CD4-positive, alpha-beta T cell (primary cell): ENCODE measurements at regions not wholly inside any gene's neighbourhood (a gene's known extent, or its start where the extent isn't known, plus 50 kb on each side); places are given as distances from the start of the nearest gene placed in this dataset.

Source experiments
- ATAC-seq: fragments of 200-7000 bp; cut with Tn5 transposase; one replicate; pipeline ENCODE4 v1.10.0; 2022; ENCODE audit warnings: mild to moderate bottlenecking; ENCODE audit not compliant: poor library complexity
- CTCF ChIA-PET: fragments of 350-600 bp; sonication (Branson Sonifier 250); formaldehyde crosslinking; loops from one replicate; lab custom pipeline; 2021; ENCODE audit warnings: antibody characterized with exemption, inconsistent platforms; lab: Charles Lee
- POLR2A ChIA-PET: fragments of 350-600 bp; sonication (Branson Sonifier 250); formaldehyde crosslinking; loops from one replicate; lab custom pipeline; 2021; ENCODE audit warnings: antibody characterized with exemption, inconsistent platforms; lab: Charles Lee
- DNase-seq, 14 experiments: peaks; one replicate each; pipeline ENCODE4 v3.0.0-alpha.2; 2013 to 2020; ENCODE audit warnings: mixed read lengths in 2 of 14
- H3K27ac ChIP-seq, 2 donors: one replicate each; pipeline versions ENCODE4 v1.5.1 to v1.7.0; 2013; ENCODE audit warnings: low read length in 2 of 2, low read depth in 1 of 2, mild to moderate bottlenecking in 1 of 2
- H3K27me3 ChIP-seq, 2 experiments: 1 replicate in 1 of 2; 2 replicates in 1 of 2; pipeline versions ENCODE4 v1.6.1 to v1.7.0; 2013; ENCODE audit warnings: low read length in 2 of 2, control low read depth in 1 of 2, mild to moderate bottlenecking in 1 of 2, moderate library complexity in 1 of 2; ENCODE audit not compliant: insufficient read depth in 2 of 2, control insufficient read depth in 1 of 2
- H3K36me3 ChIP-seq: one replicate; pipeline ENCODE4 v1.6.1; 2013; ENCODE audit warnings: low read length, control low read depth; ENCODE audit not compliant: insufficient read depth
- H3K4me1 ChIP-seq: one replicate; pipeline ENCODE4 v1.6.1; 2013; ENCODE audit warnings: low read length, control low read depth; ENCODE audit not compliant: insufficient read depth
- H3K4me3 ChIP-seq: one replicate; pipeline ENCODE4 v1.5.1; 2013; ENCODE audit warnings: mild to moderate bottlenecking, low read length, moderate library complexity
- H3K9me3 ChIP-seq, 2 experiments: 1 replicate in 1 of 2; 2 replicates in 1 of 2; pipeline versions ENCODE4 v1.6.1 to v1.7.0; 2013; ENCODE audit warnings: low read length in 2 of 2, mild to moderate bottlenecking in 2 of 2, control low read depth in 1 of 2, moderate library complexity in 1 of 2; ENCODE audit not compliant: control insufficient read depth in 1 of 2, insufficient read depth in 1 of 2
- H3K27ac Mint-ChIP-seq: one replicate; pipeline ENCODE4 v1.8.0; 2020; ENCODE audit warnings: mixed read lengths
- H3K27me3 Mint-ChIP-seq: one replicate; pipeline ENCODE4 v1.8.0; 2021; ENCODE audit warnings: mixed read lengths
- H3K36me3 Mint-ChIP-seq: one replicate; pipeline ENCODE4 v1.8.0; 2021; ENCODE audit warnings: low read depth, mixed read lengths
- H3K4me1 Mint-ChIP-seq: one replicate; pipeline ENCODE4 v1.8.0; 2021; ENCODE audit warnings: low read depth, mixed read lengths
- H3K4me3 Mint-ChIP-seq: one replicate; pipeline ENCODE4 v1.8.0; 2020; ENCODE audit warnings: mild to moderate bottlenecking, mixed read lengths
- H3K9me3 Mint-ChIP-seq: one replicate; pipeline ENCODE4 v1.8.0; 2020; ENCODE audit warnings: mixed read lengths
- CTCF ChIP-seq: fragments of 200-600 bp; IDR thresholded peaks from one replicate; pipeline ENCODE4 v1.8.0; 2022; ENCODE audit warnings: antibody characterized with exemption, mild to moderate bottlenecking
- intact Hi-C, 2 experiments: fragments of 100-400 bp; cut with DNase I in 1 of 2; cut with micrococcal nuclease in 1 of 2; formaldehyde crosslinking; loops; one replicate each; pipeline versions ENCODE4 v1.15.1 to v1.9.0; 2023 to 2025; cut with DNase I, micrococcal nuclease

- intact Hi-C loops = no loop called here
- ChIA-PET POLR2A (no interaction called here), CTCF (no interaction called here)
- H3K4me1 ChIP-seq = no peaks in the 10 kb centered on the region
- no peak for DNase-seq
- peaks cover 11% of the 10 kb centered on the region for H3K27me3 Mint-ChIP-seq
- H3K4me3 Mint-ChIP-seq = no peak overlapping the region
- no peaks in the 10 kb centered on the region for H3K36me3 ChIP-seq
- no peaks in the 10 kb centered on the region for H3K36me3 Mint-ChIP-seq
- H3K4me1 Mint-ChIP-seq = no peaks in the 10 kb centered on the region
- H3K27ac Mint-ChIP-seq = no peak overlapping the region
- no peak overlapping the region for H3K4me3 ChIP-seq
- no peak for TF ChIP-seq CTCF
- no peak overlapping the region for H3K27ac ChIP-seq
- H3K27me3 ChIP-seq = no peaks in the 10 kb centered on the region
- no peak for ATAC-seq
- no peaks in the 10 kb centered on the region for H3K9me3 ChIP-seq
- no peaks in the 10 kb centered on the region for H3K9me3 Mint-ChIP-seq
Measured at GRCh38 chr12:13924286-13924685, 57.1 kb downstream of the GRIN2B start.

- no peak overlapping the region for H3K27ac Mint-ChIP-seq
- DNase-seq = no peak
- H3K9me3 Mint-ChIP-seq = no peaks in the 10 kb centered on the region
- CTCF ChIA-PET = no interaction called here
- Histone ChIP-seq H3K4me3 (no peak overlapping the region), H3K27me3 (no peaks in the 10 kb centered on the region), H3K36me3 (no peaks in the 10 kb centered on the region), H3K9me3 (no peaks in the 10 kb centered on the region), H3K27ac (no peak overlapping the region), H3K4me1 (no peaks in the 10 kb centered on the region)
- no peak for TF ChIP-seq CTCF
- H3K36me3 Mint-ChIP-seq = no peaks in the 10 kb centered on the region
- intact Hi-C loops = no loop called here
- H3K4me3 Mint-ChIP-seq = no peak overlapping the region
- no peaks in the 10 kb centered on the region for H3K4me1 Mint-ChIP-seq
- POLR2A ChIA-PET = no interaction called here
- H3K27me3 Mint-ChIP-seq = peaks cover 8% of the 10 kb centered on the region
- no peak for ATAC-seq
Measured at GRCh38 chr12:13918897-13919296, 62.5 kb downstream of the GRIN2B start.

- DNase-seq (no peak), ATAC-seq (no peak)
- H3K27me3 Mint-ChIP-seq = peaks cover 5% of the 10 kb centered on the region
- no peaks in the 10 kb centered on the region for H3K36me3 ChIP-seq
- ChIA-PET POLR2A (no interaction called here), CTCF (no interaction called here)
- no peaks in the 10 kb centered on the region for H3K4me1 Mint-ChIP-seq
- intact Hi-C loops = no loop called here
- H3K4me1 ChIP-seq = no peaks in the 10 kb centered on the region
- no peak for TF ChIP-seq CTCF
- no peaks in the 10 kb centered on the region for H3K27me3 ChIP-seq
- H3K9me3 Mint-ChIP-seq = no peaks in the 10 kb centered on the region
- H3K4me3 Mint-ChIP-seq = no peak overlapping the region
- H3K36me3 Mint-ChIP-seq = no peaks in the 10 kb centered on the region
- no peak overlapping the region for H3K27ac ChIP-seq
- no peak overlapping the region for H3K27ac Mint-ChIP-seq
- no peak overlapping the region for H3K4me3 ChIP-seq
- no peaks in the 10 kb centered on the region for H3K9me3 ChIP-seq
Measured at GRCh38 chr12:13915096-13915495, 66.3 kb downstream of the GRIN2B start.
